ENCODE measurements at regions not wholly inside any gene's neighbourhood (a gene's known extent, or its start where the extent isn't known, plus 50 kb on each side); places are given as distances from the start of the nearest gene placed in this dataset.

DNA sequence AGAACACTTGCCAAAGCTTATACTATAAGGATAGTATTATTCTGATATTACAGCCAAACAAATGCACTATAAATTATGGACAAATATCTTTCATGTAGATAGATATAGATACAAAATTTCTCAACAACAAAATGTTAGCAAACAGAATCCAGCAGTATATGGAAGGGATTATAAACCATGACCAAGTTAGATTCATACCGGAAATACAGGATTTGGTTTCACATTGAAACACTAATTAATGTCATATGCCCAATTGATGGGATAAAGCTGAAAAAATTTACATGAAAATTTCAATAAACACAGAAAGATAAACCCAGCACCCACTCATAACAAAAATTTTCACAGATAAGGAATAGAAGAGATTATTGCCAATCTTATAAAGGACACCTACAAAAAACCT lies 770.3 kb upstream of the SLC35B3 start:
- H3K4me1 ChIP-seq (ENCODE audit: insufficient read depth, low read length) = no peaks in the 10 kb centered on the region
- peaks cover 6% of the 10 kb centered on the region for H3K9me3 Mint-ChIP-seq (ENCODE audit: unreplicated experiment)
- no peaks in the 10 kb centered on the region for H3K36me3 ChIP-seq (ENCODE audit: insufficient read depth, low read length)
- no peak overlapping the region for H2AFZ ChIP-seq (ENCODE audit: low read depth, low read length)
- no peaks in the 10 kb centered on the region for H3K4me1 Mint-ChIP-seq (ENCODE audit: low read depth, unreplicated experiment)
- TF ChIP-seq EZH2 (IDR thresholded peaks at IDR 0.05; ENCODE audit: insufficient read depth, low read length) = no peak
- TF ChIP-seq, protein P1, sequence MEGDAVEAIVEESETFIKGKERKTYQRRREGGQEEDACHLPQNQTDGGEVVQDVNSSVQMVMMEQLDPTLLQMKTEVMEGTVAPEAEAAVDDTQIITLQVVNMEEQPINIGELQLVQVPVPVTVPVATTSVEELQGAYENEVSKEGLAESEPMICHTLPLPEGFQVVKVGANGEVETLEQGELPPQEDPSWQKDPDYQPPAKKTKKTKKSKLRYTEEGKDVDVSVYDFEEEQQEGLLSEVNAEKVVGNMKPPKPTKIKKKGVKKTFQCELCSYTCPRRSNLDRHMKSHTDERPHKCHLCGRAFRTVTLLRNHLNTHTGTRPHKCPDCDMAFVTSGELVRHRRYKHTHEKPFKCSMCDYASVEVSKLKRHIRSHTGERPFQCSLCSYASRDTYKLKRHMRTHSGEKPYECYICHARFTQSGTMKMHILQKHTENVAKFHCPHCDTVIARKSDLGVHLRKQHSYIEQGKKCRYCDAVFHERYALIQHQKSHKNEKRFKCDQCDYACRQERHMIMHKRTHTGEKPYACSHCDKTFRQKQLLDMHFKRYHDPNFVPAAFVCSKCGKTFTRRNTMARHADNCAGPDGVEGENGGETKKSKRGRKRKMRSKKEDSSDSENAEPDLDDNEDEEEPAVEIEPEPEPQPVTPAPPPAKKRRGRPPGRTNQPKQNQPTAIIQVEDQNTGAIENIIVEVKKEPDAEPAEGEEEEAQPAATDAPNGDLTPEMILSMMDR (IDR thresholded peaks at IDR 0.05; ENCODE audit: insufficient read depth, low read depth, low read length) = no peak
- no peaks in the 10 kb centered on the region for H4K20me1 ChIP-seq (ENCODE audit: insufficient read depth, low read length)
- H3K4me3 ChIP-seq (ENCODE audit: insufficient read depth, low read depth, low read length) = no peak overlapping the region
- H3K9ac ChIP-seq (ENCODE audit: low read length) = no peak overlapping the region
- no peak overlapping the region for H3K27ac ChIP-seq (ENCODE audit: low read depth, low read length)
- H3K79me2 ChIP-seq (ENCODE audit: insufficient read depth, low read length) = no peaks in the 10 kb centered on the region
- H3K27me3 Mint-ChIP-seq (ENCODE audit: low read depth, unreplicated experiment) = no peaks in the 10 kb centered on the region
- H3K36me3 Mint-ChIP-seq (ENCODE audit: low read depth, unreplicated experiment) = peaks cover 2% of the 10 kb centered on the region
- no peaks in the 10 kb centered on the region for H3K9me3 ChIP-seq (ENCODE audit: insufficient read depth, low read depth, low read length)
- DNase-seq (ENCODE audit: low read depth) = no peak
- H3K4me3 Mint-ChIP-seq (ENCODE audit: unreplicated experiment) = no peak overlapping the region
- H3K27ac Mint-ChIP-seq (ENCODE audit: unreplicated experiment) = no peak overlapping the region
- H3K4me2 ChIP-seq (ENCODE audit: low read length) = no peak overlapping the region
- no peaks in the 10 kb centered on the region for H3K27me3 ChIP-seq (ENCODE audit: insufficient read depth, low read length)
- FAIRE-seq = no peak

DNA sequence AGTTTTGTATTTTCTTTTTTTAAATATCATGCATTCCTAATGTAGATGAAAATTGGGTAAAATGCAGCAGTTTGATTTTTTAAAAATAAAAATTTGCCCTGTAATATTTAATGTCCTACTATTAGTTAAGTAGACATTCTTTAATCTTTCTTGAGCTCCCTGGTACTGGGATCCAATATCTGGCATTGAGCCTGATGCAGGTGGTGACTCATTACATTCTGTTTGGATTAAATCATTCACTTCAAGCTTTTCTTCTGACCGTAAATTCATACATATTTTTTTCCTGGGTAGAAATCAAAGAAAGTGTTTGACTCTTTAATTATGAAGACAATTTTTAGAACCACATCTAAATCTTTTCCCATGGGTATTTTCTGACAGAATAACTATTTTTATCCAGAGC lies 768.8 kb upstream of the SLC35B3 start:
- Mint-ChIP-seq H3K4me1 (ENCODE audit: low read depth, unreplicated experiment) (no peaks in the 10 kb centered on the region), H3K9me3 (ENCODE audit: unreplicated experiment) (peaks cover 6% of the 10 kb centered on the region), H3K27me3 (ENCODE audit: low read depth, unreplicated experiment) (no peaks in the 10 kb centered on the region), H3K27ac (ENCODE audit: unreplicated experiment) (no peak overlapping the region), H3K36me3 (ENCODE audit: low read depth, unreplicated experiment) (peaks cover 2% of the 10 kb centered on the region), H3K4me3 (ENCODE audit: unreplicated experiment) (no peak overlapping the region)
- Histone ChIP-seq H3K79me2 (ENCODE audit: insufficient read depth, low read length) (no peaks in the 10 kb centered on the region), H3K4me3 (ENCODE audit: insufficient read depth, low read depth, low read length) (no peak overlapping the region), H3K27me3 (ENCODE audit: insufficient read depth, low read length) (no peaks in the 10 kb centered on the region), H3K4me1 (ENCODE audit: insufficient read depth, low read length) (no peaks in the 10 kb centered on the region), H4K20me1 (ENCODE audit: insufficient read depth, low read length) (no peaks in the 10 kb centered on the region), H3K9me3 (ENCODE audit: insufficient read depth, low read depth, low read length) (no peaks in the 10 kb centered on the region), H3K36me3 (ENCODE audit: insufficient read depth, low read length) (no peaks in the 10 kb centered on the region), H3K27ac (ENCODE audit: low read depth, low read length) (peak overlapping the region; percentile 0), H3K4me2 (ENCODE audit: low read length) (no peak overlapping the region), H3K9ac (ENCODE audit: low read length) (no peak overlapping the region), H2AFZ (ENCODE audit: low read depth, low read length) (no peak overlapping the region)
- no peak for TF ChIP-seq EZH2 (IDR thresholded peaks at IDR 0.05; ENCODE audit: insufficient read depth, low read length)
- TF ChIP-seq, protein P1 (IDR thresholded peaks at IDR 0.05; ENCODE audit: insufficient read depth, low read depth, low read length) = no peak
- peak; percentile 75 for DNase-seq (ENCODE audit: low read depth)
- no peak for FAIRE-seq

DNA sequence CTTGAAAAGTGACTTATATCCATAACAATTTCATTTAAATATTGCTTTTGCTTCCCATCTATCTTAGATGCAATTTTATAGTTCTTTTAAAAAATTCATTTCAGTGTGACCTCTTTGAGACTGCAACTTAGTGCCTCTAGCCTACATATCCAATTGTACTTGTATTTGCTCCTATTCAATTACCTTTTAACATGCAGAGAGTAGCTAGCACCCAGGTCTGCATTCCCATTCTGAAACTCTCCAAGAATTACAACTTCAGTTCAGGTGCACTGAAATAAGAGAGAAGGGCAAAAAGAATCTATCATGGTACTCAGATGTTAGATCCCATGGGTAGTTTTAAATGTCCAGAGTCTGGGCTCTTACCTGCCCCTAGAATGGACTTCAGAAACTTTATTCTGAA lies 765.4 kb upstream of the SLC35B3 start:
- H3K4me3 Mint-ChIP-seq (ENCODE audit: unreplicated experiment) = no peak overlapping the region
- FAIRE-seq = no peak

More for the DNA sequence above, 765.4 kb upstream of the SLC35B3 start:
- Mint-ChIP-seq H3K9me3 (ENCODE audit: unreplicated experiment) (peaks cover 4% of the 10 kb centered on the region), H3K27ac (ENCODE audit: unreplicated experiment) (no peak overlapping the region), H3K27me3 (ENCODE audit: low read depth, unreplicated experiment) (no peaks in the 10 kb centered on the region), H3K36me3 (ENCODE audit: low read depth, unreplicated experiment) (peaks cover 2% of the 10 kb centered on the region), H3K4me1 (ENCODE audit: low read depth, unreplicated experiment) (no peaks in the 10 kb centered on the region)
- DNase-seq (ENCODE audit: low read depth) = no peak
- Histone ChIP-seq H3K27me3 (ENCODE audit: insufficient read depth, low read length) (no peaks in the 10 kb centered on the region), H3K9ac (ENCODE audit: low read length) (no peak overlapping the region), H3K9me3 (ENCODE audit: insufficient read depth, low read depth, low read length) (no peaks in the 10 kb centered on the region), H3K27ac (ENCODE audit: low read depth, low read length) (no peak overlapping the region), H4K20me1 (ENCODE audit: insufficient read depth, low read length) (no peaks in the 10 kb centered on the region), H3K4me3 (ENCODE audit: insufficient read depth, low read depth, low read length) (no peak overlapping the region), H3K4me2 (ENCODE audit: low read length) (no peak overlapping the region), H3K4me1 (ENCODE audit: insufficient read depth, low read length) (no peaks in the 10 kb centered on the region), H3K79me2 (ENCODE audit: insufficient read depth, low read length) (no peaks in the 10 kb centered on the region), H2AFZ (ENCODE audit: low read depth, low read length) (no peak overlapping the region), H3K36me3 (ENCODE audit: insufficient read depth, low read length) (no peaks in the 10 kb centered on the region)
- no peak for TF ChIP-seq EZH2 (IDR thresholded peaks at IDR 0.05; ENCODE audit: insufficient read depth, low read length)
- TF ChIP-seq, protein P1 (IDR thresholded peaks at IDR 0.05; ENCODE audit: insufficient read depth, low read depth, low read length) = no peak
